Loucy (cell line): ENCODE measurements at regions not wholly inside any gene's neighbourhood (a gene's known extent, or its start where the extent isn't known, plus 50 kb on each side); places are given as distances from the start of the nearest gene placed in this dataset.

Experiments
- H2AFZ ChIP-seq: fragments of 200-600 bp; sonication (generic); 2 replicates; pipeline ENCODE4 v1.6.0; 2016; ENCODE audit warnings: antibody characterized with exemption, mild to moderate bottlenecking, low read length, moderate library complexity
- H3F3A ChIP-seq: fragments of 200-600 bp; 2 replicates; pipeline ENCODE4 v1.6.0; 2016; ENCODE audit warnings: antibody characterized with exemption, low read depth, mild to moderate bottlenecking
- H3K27me3 ChIP-seq: fragments of 200-600 bp; sonication (generic); 2 replicates; pipeline ENCODE4 v1.6.1; 2014; ENCODE audit warnings: low read length, mild to moderate bottlenecking; ENCODE audit not compliant: insufficient read depth, poor library complexity, severe bottlenecking
- H3K36me3 ChIP-seq: fragments of 200-600 bp; sonication (generic); 2 replicates; pipeline ENCODE4 v1.6.1; 2016; ENCODE audit warnings: low read length; ENCODE audit not compliant: insufficient read depth
- H3K4me1 ChIP-seq: fragments of 200-600 bp; sonication (generic); 2 replicates; pipeline ENCODE4 v1.5.1; 2014; ENCODE audit warnings: low read length, mild to moderate bottlenecking; ENCODE audit not compliant: insufficient read depth, poor library complexity, severe bottlenecking
- H3K4me2 ChIP-seq: fragments of 200-600 bp; sonication (generic); 2 replicates; pipeline ENCODE4 v1.6.0; 2014; ENCODE audit warnings: antibody characterized with exemption, low read length, low read depth, mild to moderate bottlenecking; ENCODE audit not compliant: poor library complexity, severe bottlenecking
- H3K4me3 ChIP-seq: fragments of 200-600 bp; sonication (generic); 2 replicates; pipeline ENCODE4 v1.5.1; 2014; ENCODE audit warnings: low read length, mild to moderate bottlenecking, mixed read lengths; ENCODE audit not compliant: poor library complexity, severe bottlenecking
- H3K79me2 ChIP-seq: fragments of 200-600 bp; sonication (generic); 2 replicates; pipeline ENCODE4 v1.6.1; 2014; ENCODE audit warnings: low read length; ENCODE audit not compliant: insufficient read depth
- H3K9ac ChIP-seq: fragments of 200-600 bp; sonication (generic); 2 replicates; pipeline ENCODE4 v1.6.0; 2014; ENCODE audit warnings: mild to moderate bottlenecking, low read depth, low read length, moderate library complexity; ENCODE audit not compliant: poor library complexity, severe bottlenecking
- H3K9me2 ChIP-seq: fragments of 200-600 bp; sonication (generic); replicated peaks from 2 replicates; pipeline ENCODE4 v1.6.1; 2016; ENCODE audit warnings: low read depth, low read length, mixed read lengths
- H3K9me3 ChIP-seq: fragments of 200-600 bp; sonication (generic); 2 replicates; pipeline ENCODE4 v1.6.1; 2014; ENCODE audit warnings: mild to moderate bottlenecking, antibody characterized with exemption, low read length, low read depth; ENCODE audit not compliant: insufficient read depth
- H4K20me1 ChIP-seq: fragments of 200-600 bp; sonication (generic); 2 replicates; pipeline ENCODE4 v1.6.0; 2014; ENCODE audit warnings: antibody characterized with exemption, low read length, mild to moderate bottlenecking; ENCODE audit not compliant: insufficient read depth, poor library complexity, severe bottlenecking
- CTCF ChIP-seq: fragments of 200-600 bp; sonication (generic); conservative IDR thresholded peaks from 2 replicates; pipeline ENCODE4 v1.5.1; 2014; ENCODE audit warnings: mild to moderate bottlenecking, antibody characterized with exemption, low read length
- EZH2phosphoT487 ChIP-seq: fragments of 200-600 bp; IDR thresholded peaks from 2 replicates; pipeline ENCODE4 v1.6.1; 2018; ENCODE audit warnings: antibody characterized with exemption, mild to moderate bottlenecking, moderate library complexity, borderline replicate concordance

- Histone ChIP-seq H3K4me1 (no peaks in the 10 kb centered on the region), H3F3A (no peaks in the 10 kb centered on the region), H3K9ac (no peak overlapping the region), H3K4me2 (no peak overlapping the region), H2AFZ (no peak overlapping the region), H4K20me1 (no peaks in the 10 kb centered on the region), H3K9me3 (no peaks in the 10 kb centered on the region), H3K27me3 (no peaks in the 10 kb centered on the region), H3K4me3 (no peak overlapping the region), H3K79me2 (no peaks in the 10 kb centered on the region), H3K36me3 (no peaks in the 10 kb centered on the region), H3K9me2 (no peaks in the 10 kb centered on the region)
- TF ChIP-seq EZH2phosphoT487 (no peak), CTCF (no peak)
Measured at GRCh38 chr12:80041071-80041470, 58.3 kb upstream of the OTOGL start.

- Histone ChIP-seq H3K79me2 (no peaks in the 10 kb centered on the region), H3K4me2 (no peak overlapping the region), H2AFZ (no peak overlapping the region), H3K4me1 (no peaks in the 10 kb centered on the region), H3K9me2 (no peaks in the 10 kb centered on the region), H4K20me1 (no peaks in the 10 kb centered on the region), H3F3A (no peaks in the 10 kb centered on the region), H3K4me3 (no peak overlapping the region), H3K27me3 (no peaks in the 10 kb centered on the region), H3K36me3 (no peaks in the 10 kb centered on the region), H3K9ac (no peak overlapping the region), H3K9me3 (no peaks in the 10 kb centered on the region)
- TF ChIP-seq CTCF (no peak), EZH2phosphoT487 (no peak)
Measured at GRCh38 chr12:80040075-80040738, 59.1 kb upstream of the OTOGL start.

- Histone ChIP-seq H3K36me3 (no peaks in the 10 kb centered on the region), H3K4me3 (no peak overlapping the region), H3K9me2 (no peaks in the 10 kb centered on the region), H3K4me1 (no peaks in the 10 kb centered on the region), H3F3A (no peaks in the 10 kb centered on the region), H3K79me2 (no peaks in the 10 kb centered on the region), H3K4me2 (no peak overlapping the region), H3K9me3 (no peaks in the 10 kb centered on the region), H3K9ac (no peak overlapping the region), H3K27me3 (no peaks in the 10 kb centered on the region), H4K20me1 (no peaks in the 10 kb centered on the region), H2AFZ (no peak overlapping the region)
- TF ChIP-seq CTCF = no peak
- no peak for TF ChIP-seq EZH2phosphoT487
Measured at GRCh38 chr12:80038062-80038560, 61.2 kb upstream of the OTOGL start.
